MCF 10A (cell line): ENCODE measurements at regions not wholly inside any gene's neighbourhood (a gene's known extent, or its start where the extent isn't known, plus 50 kb on each side); places are given as distances from the start of the nearest gene placed in this dataset.

Experiments used
- BruUV-seq: library from RNA; stranded (reverse); fragments of 400-500 nt; replicated peaks from 2 replicates; lab custom pipeline; 2021; lab: Mats Ljungman, UMichigan
- CTCF ChIA-PET: fragments of 300-600 bp; sonication (Branson Sonifier 250); formaldehyde crosslinking; extraction: SDS; loops from one replicate; lab custom pipeline; 2021; ENCODE audit warnings: antibody characterized with exemption, inconsistent platforms; lab: Yijun Ruan, JAX
- POLR2A ChIA-PET: fragments of 300-600, 350-650 bp; sonication (Branson Sonifier 250); formaldehyde crosslinking; extraction: SDS; loops from one replicate; lab custom pipeline; 2020; ENCODE audit warnings: antibody characterized with exemption, inconsistent platforms; lab: Yijun Ruan, JAX
- DNase-seq: peaks from one replicate; pipeline ENCODE4 v3.0.0-alpha.2; 2018; ENCODE audit not compliant: unreplicated experiment
- H3K27ac Mint-ChIP-seq: one replicate; pipeline ENCODE4 v1.8.0; 2022; ENCODE audit warnings: mild to moderate bottlenecking, low read depth, mixed read lengths; ENCODE audit not compliant: unreplicated experiment
- H3K27me3 Mint-ChIP-seq: one replicate; pipeline ENCODE4 v1.8.0; 2022; ENCODE audit warnings: mixed read lengths; ENCODE audit not compliant: insufficient read depth, unreplicated experiment
- H3K36me3 Mint-ChIP-seq: one replicate; pipeline ENCODE4 v1.8.0; 2022; ENCODE audit warnings: mild to moderate bottlenecking, moderate library complexity, mixed read lengths; ENCODE audit not compliant: insufficient read depth, unreplicated experiment
- H3K4me1 Mint-ChIP-seq: one replicate; pipeline ENCODE4 v1.8.0; 2022; ENCODE audit warnings: mixed read lengths; ENCODE audit not compliant: insufficient read depth, unreplicated experiment
- H3K4me3 Mint-ChIP-seq: one replicate; pipeline ENCODE4 v1.8.0; 2022; ENCODE audit warnings: mild to moderate bottlenecking, moderate library complexity, mixed read lengths; ENCODE audit not compliant: unreplicated experiment
- H3K9me3 Mint-ChIP-seq: one replicate; pipeline ENCODE4 v1.8.0; 2022; ENCODE audit warnings: mixed read lengths; ENCODE audit not compliant: unreplicated experiment
- CTCF ChIP-seq: fragments of 200-600 bp; IDR thresholded peaks from one replicate; pipeline ENCODE4 v1.8.0; 2022; ENCODE audit warnings: antibody characterized with exemption, mild to moderate bottlenecking; ENCODE audit not compliant: unreplicated experiment
- intact Hi-C: fragments of 100-400 bp; cut with micrococcal nuclease; formaldehyde crosslinking; loops from 2 replicates; pipeline ENCODE4 v1.14.1; 2022

DNA sequence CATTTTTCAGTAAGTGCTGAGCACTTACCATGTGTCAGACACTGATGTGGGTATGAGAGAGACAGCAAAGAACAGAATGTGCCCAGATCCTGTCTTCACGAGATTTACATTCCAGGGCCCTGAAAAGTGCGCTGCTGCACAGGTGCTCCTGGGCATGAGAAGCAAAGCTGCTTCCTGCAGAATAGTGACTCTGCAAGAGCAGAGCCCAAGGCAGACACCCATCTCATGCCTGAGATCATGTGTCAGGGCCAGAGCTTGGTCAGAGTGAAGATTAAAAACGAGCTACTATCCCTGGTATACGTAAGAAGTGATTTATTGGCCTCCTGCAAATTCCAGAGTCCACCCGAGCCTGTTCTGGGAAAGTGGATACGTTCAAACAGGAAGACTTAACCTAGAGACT is 824.4 kb downstream of the GRID1 start:
- no peaks in the 10 kb centered on the region for H3K36me3 Mint-ChIP-seq
- intact Hi-C loops, result loop anchor here (10.0 kb wide), 2 partner anchors 453 to 623 kb away; no protein-coding TSS in a partner anchor
- H3K27me3 Mint-ChIP-seq, result no peaks in the 10 kb centered on the region
- no peak for TF ChIP-seq CTCF
- ChIA-PET POLR2A (no interaction called here), CTCF (interaction anchor here (0.5 to 1.1 kb wide), 4 partner anchors 10 to 836 kb away, joined by 3 to 6 read pairs (median 5); no protein-coding TSS in a partner anchor)
- BruUV-seq, result no TSS peak
- peaks cover 20% of the 10 kb centered on the region for H3K4me1 Mint-ChIP-seq
- no peak overlapping the region for H3K27ac Mint-ChIP-seq
- no peak overlapping the region for H3K4me3 Mint-ChIP-seq
- no peaks in the 10 kb centered on the region for H3K9me3 Mint-ChIP-seq
- DNase-seq, result no peak

- no peak overlapping the region for H3K4me3 Mint-ChIP-seq
- peak; percentile 38 for DNase-seq
- BruUV-seq, result no TSS peak
- POLR2A ChIA-PET, result interaction anchor here (0.6 to 1.1 kb wide), 2 partner anchors 10 to 15 kb away, joined by 3 to 4 read pairs; no protein-coding TSS in a partner anchor
- TF ChIP-seq CTCF, result no peak
- no peaks in the 10 kb centered on the region for H3K9me3 Mint-ChIP-seq
- H3K36me3 Mint-ChIP-seq, result no peaks in the 10 kb centered on the region
- no peak overlapping the region for H3K27ac Mint-ChIP-seq
- peaks cover 29% of the 10 kb centered on the region for H3K4me1 Mint-ChIP-seq
- H3K27me3 Mint-ChIP-seq, result no peaks in the 10 kb centered on the region
- intact Hi-C loops, result loop anchor here (10.0 kb wide), 2 partner anchors 452 to 622 kb away; no protein-coding TSS in a partner anchor
- CTCF ChIA-PET, result interaction anchor here (0.5 to 1.2 kb wide), 5 partner anchors 11 to 390 kb away, joined by 3 to 7 read pairs (median 4); no protein-coding TSS in a partner anchor
Observed at GRCh38 chr10:85542936-85543730, 823.5 kb downstream of the GRID1 start.

DNA sequence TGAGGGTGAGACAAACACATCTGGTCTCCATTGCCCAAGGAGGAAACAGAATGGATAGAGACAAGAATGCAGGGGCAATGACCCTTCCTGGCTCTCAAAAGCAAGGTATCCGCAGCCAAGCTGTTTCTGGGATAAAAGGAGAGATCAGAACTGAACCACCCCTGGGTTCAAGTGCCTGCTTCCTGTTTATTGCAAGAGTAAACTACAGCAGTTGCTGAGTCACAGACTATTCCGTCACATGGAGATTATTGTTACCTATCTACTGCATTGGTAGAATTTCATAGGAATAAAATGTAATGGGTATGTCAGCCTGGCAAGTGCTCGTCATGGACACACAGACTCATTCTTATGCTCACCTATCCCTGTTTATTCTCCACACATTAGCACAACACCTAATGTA is 821.6 kb downstream of the GRID1 start:
- no peaks in the 10 kb centered on the region for H3K9me3 Mint-ChIP-seq

More for the DNA sequence above, 821.6 kb downstream of the GRID1 start:
- no peaks in the 10 kb centered on the region for H3K27me3 Mint-ChIP-seq
- DNase-seq, result peak; percentile 45
- H3K36me3 Mint-ChIP-seq, result no peaks in the 10 kb centered on the region
- no TSS peak for BruUV-seq
- ChIA-PET CTCF (no interaction called here), POLR2A (no interaction called here)
- no peak overlapping the region for H3K4me3 Mint-ChIP-seq
- H3K27ac Mint-ChIP-seq, result no peak overlapping the region
- TF ChIP-seq CTCF, result no peak
- intact Hi-C loops, result loop anchor here (5.0 to 10.0 kb wide), 3 partner anchors 247 to 620 kb away; no protein-coding TSS in a partner anchor
- H3K4me1 Mint-ChIP-seq, result peaks cover 34% of the 10 kb centered on the region
